CD8-positive, alpha-beta memory T cell (primary cell): ENCODE measurements at regions not wholly inside any gene's neighbourhood (a gene's known extent, or its start where the extent isn't known, plus 50 kb on each side); places are given as distances from the start of the nearest gene placed in this dataset.

Experiments used
- CTCF ChIA-PET: fragments of 350-600 bp; sonication (Branson Sonifier 250); formaldehyde crosslinking; loops from one replicate; lab custom pipeline; 2021; ENCODE audit warnings: antibody characterized with exemption; lab: Charles Lee
- POLR2A ChIA-PET: fragments of 350-600 bp; sonication (Branson Sonifier 250); formaldehyde crosslinking; loops from one replicate; lab custom pipeline; 2021; ENCODE audit warnings: antibody characterized with exemption; lab: Charles Lee
- DNase-seq, 5 donors: peaks; one replicate each; pipeline versions ENCODE4 v3.0.0 to v3.0.0-alpha.2; 2020 to 2022; ENCODE audit warnings: mixed read lengths in 1 of 5
- H3K27ac ChIP-seq: one replicate; pipeline ENCODE4 v1.7.0; 2013; ENCODE audit warnings: low read depth, mild to moderate bottlenecking, low read length, moderate library complexity
- H3K27me3 ChIP-seq: 2 replicates; pipeline ENCODE4 v1.7.0; 2013; ENCODE audit warnings: low read length, mild to moderate bottlenecking; ENCODE audit not compliant: insufficient read depth, poor library complexity, severe bottlenecking
- H3K36me3 ChIP-seq: 2 replicates; pipeline ENCODE4 v1.7.0; 2013; ENCODE audit warnings: mild to moderate bottlenecking, low read length, moderate library complexity; ENCODE audit not compliant: insufficient read depth
- H3K4me1 ChIP-seq: 2 replicates; pipeline ENCODE4 v1.7.0; 2013; ENCODE audit warnings: mild to moderate bottlenecking, low read length, moderate library complexity; ENCODE audit not compliant: insufficient read depth
- H3K4me3 ChIP-seq: 2 replicates; pipeline ENCODE4 v1.7.0; 2013; ENCODE audit warnings: mild to moderate bottlenecking, low read length
- H3K9me3 ChIP-seq: 2 replicates; pipeline ENCODE4 v1.7.0; 2013; ENCODE audit warnings: mild to moderate bottlenecking, low read length
- H3K27ac Mint-ChIP-seq, 8 donors: one replicate each; pipeline ENCODE4 v1.8.0; 2020 to 2021; ENCODE audit warnings: mixed read lengths in 8 of 8, mild to moderate bottlenecking in 6 of 8, inconsistent platforms in 3 of 8, moderate library complexity in 3 of 8
- H3K27me3 Mint-ChIP-seq, 2 donors: one replicate each; pipeline ENCODE4 v1.8.0; 2020 to 2021; ENCODE audit warnings: mixed read lengths in 2 of 2, mild to moderate bottlenecking in 1 of 2, moderate library complexity in 1 of 2
- H3K36me3 Mint-ChIP-seq, 3 donors: one replicate each; pipeline ENCODE4 v1.8.0; 2020 to 2021; ENCODE audit warnings: mixed read lengths in 3 of 3, inconsistent platforms in 1 of 3, mild to moderate bottlenecking in 1 of 3
- H3K4me1 Mint-ChIP-seq, 3 donors: one replicate each; pipeline ENCODE4 v1.8.0; 2020 to 2021; ENCODE audit warnings: mixed read lengths in 3 of 3, inconsistent platforms in 1 of 3, mild to moderate bottlenecking in 1 of 3
- H3K4me3 Mint-ChIP-seq, 7 donors: one replicate each; pipeline ENCODE4 v1.8.0; 2020 to 2021; ENCODE audit warnings: mixed read lengths in 7 of 7, mild to moderate bottlenecking in 6 of 7, moderate library complexity in 4 of 7, inconsistent platforms in 2 of 7
- H3K9me3 Mint-ChIP-seq, 5 donors: one replicate each; pipeline ENCODE4 v1.8.0; 2020 to 2022; ENCODE audit warnings: mixed read lengths in 5 of 5, mild to moderate bottlenecking in 3 of 5, moderate library complexity in 2 of 5, inconsistent platforms in 1 of 5

DNA sequence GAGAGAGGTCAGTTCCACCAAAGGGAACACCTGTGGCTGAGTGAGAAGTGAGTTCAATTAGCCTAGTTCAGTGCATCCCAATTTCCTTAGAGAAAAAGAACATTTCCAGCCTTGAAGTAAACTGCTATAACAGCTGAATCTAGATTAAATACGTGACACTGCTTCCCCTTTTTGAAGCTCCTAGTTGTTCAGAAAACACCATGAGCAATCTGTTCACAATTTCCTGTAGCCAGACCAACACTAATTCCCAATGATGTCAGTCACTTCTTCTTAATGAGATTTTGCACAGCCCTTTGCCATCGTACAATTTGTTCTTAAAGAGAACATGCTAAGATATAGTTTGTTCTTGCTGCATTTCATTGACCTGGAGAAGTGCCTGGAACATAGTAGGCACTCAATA lies 144.6 kb upstream of the EDNRA start:
- no peak for DNase-seq
- no peak overlapping the region for H3K4me3 ChIP-seq
- no peak overlapping the region for H3K27ac Mint-ChIP-seq
- peaks cover 0 to 3% (median 0%) of the 10 kb centered on the region in 5 donors for H3K9me3 Mint-ChIP-seq
- no peaks in the 10 kb centered on the region for H3K36me3 ChIP-seq
- no peak overlapping the region for H3K27ac ChIP-seq
- H3K9me3 ChIP-seq, result no peaks in the 10 kb centered on the region
- H3K27me3 ChIP-seq, result no peaks in the 10 kb centered on the region
- H3K27me3 Mint-ChIP-seq, result peaks cover 0 to 3% of the 10 kb centered on the region in 2 donors
- H3K36me3 Mint-ChIP-seq, result no peaks in the 10 kb centered on the region
- H3K4me3 Mint-ChIP-seq, result no peak overlapping the region
- ChIA-PET CTCF (no interaction called here), POLR2A (no interaction called here)
- no peaks in the 10 kb centered on the region for H3K4me1 ChIP-seq
- H3K4me1 Mint-ChIP-seq, result no peaks in the 10 kb centered on the region

DNA sequence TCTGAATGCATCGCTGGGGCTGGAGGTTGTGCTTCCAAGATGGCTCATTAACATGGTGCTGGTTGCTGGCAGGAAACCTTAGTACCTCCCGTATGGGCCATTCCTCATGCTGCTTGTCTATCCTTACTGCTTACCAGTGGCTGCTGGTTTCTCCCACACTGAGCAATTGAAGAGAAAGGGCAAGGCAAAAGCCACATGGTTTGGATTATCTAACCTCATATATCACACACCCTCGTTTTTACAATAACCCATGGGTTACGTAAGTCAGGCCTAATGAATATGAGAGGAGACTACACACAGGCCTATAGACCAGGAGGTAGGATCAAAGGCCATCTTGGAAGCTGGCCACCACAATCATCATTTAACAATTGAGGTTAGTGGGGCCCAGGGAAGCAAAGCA lies 141.8 kb upstream of the EDNRA start:
- H3K4me1 ChIP-seq, result no peaks in the 10 kb centered on the region
- no peak overlapping the region for H3K27ac Mint-ChIP-seq
- no peaks in the 10 kb centered on the region for H3K36me3 Mint-ChIP-seq
- ChIA-PET POLR2A (no interaction called here), CTCF (no interaction called here)
- H3K9me3 ChIP-seq, result no peaks in the 10 kb centered on the region
- H3K27me3 ChIP-seq, result no peaks in the 10 kb centered on the region
- H3K27me3 Mint-ChIP-seq, result peaks cover 0 to 3% of the 10 kb centered on the region in 2 donors
- no peaks in the 10 kb centered on the region for H3K4me1 Mint-ChIP-seq
- H3K9me3 Mint-ChIP-seq, result peaks cover 0 to 3% (median 0%) of the 10 kb centered on the region in 5 donors
- H3K4me3 ChIP-seq, result no peak overlapping the region
- no peak for DNase-seq
- no peak overlapping the region for H3K4me3 Mint-ChIP-seq
- H3K36me3 ChIP-seq, result no peaks in the 10 kb centered on the region
- no peak overlapping the region for H3K27ac ChIP-seq

DNA sequence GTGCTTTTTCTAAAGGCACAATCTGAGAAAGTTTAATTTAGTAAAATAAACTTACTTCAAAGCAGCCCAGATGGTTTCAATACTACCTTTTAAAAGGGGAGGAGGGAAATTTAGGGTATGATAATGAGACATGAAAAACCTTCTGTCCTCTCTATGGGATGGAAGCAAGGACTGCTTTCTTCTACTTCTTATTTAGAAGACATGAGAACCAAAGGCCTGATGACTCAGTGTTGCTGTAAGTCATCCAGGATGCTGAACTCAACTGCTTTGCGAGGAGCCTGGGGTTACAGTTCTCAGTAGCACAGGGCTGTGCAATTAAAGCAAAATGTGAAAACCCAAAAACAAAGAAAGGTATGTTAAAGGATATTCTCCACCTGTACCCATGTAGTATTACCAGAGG lies 140.8 kb upstream of the EDNRA start:
- CTCF ChIA-PET, result no interaction called here
- Histone ChIP-seq H3K9me3 (no peaks in the 10 kb centered on the region), H3K4me1 (no peaks in the 10 kb centered on the region), H3K4me3 (no peak overlapping the region), H3K27ac (no peak overlapping the region), H3K27me3 (no peaks in the 10 kb centered on the region), H3K36me3 (no peaks in the 10 kb centered on the region)
- Mint-ChIP-seq H3K36me3 (no peaks in the 10 kb centered on the region), H3K9me3 (peaks cover 0 to 3% (median 0%) of the 10 kb centered on the region in 5 donors), H3K27ac (no peak overlapping the region), H3K4me3 (no peak overlapping the region), H3K4me1 (no peaks in the 10 kb centered on the region), H3K27me3 (peaks cover 0 to 3% of the 10 kb centered on the region in 2 donors)
- no peak for DNase-seq
- POLR2A ChIA-PET, result no interaction called here

GRCh38 chr4:147340591-147341120 lies 140.2 kb upstream of the EDNRA start:
- Histone ChIP-seq H3K27me3 (no peaks in the 10 kb centered on the region), H3K4me3 (no peak overlapping the region), H3K4me1 (no peaks in the 10 kb centered on the region), H3K27ac (no peak overlapping the region), H3K9me3 (no peaks in the 10 kb centered on the region), H3K36me3 (no peaks in the 10 kb centered on the region)
- DNase-seq, result no peak
- H3K4me3 Mint-ChIP-seq, result no peak overlapping the region
- H3K9me3 Mint-ChIP-seq, result peaks cover 0 to 3% (median 0%) of the 10 kb centered on the region in 5 donors
- H3K4me1 Mint-ChIP-seq, result no peaks in the 10 kb centered on the region
- no peak overlapping the region for H3K27ac Mint-ChIP-seq
- POLR2A ChIA-PET, result no interaction called here
- no peaks in the 10 kb centered on the region for H3K36me3 Mint-ChIP-seq
- CTCF ChIA-PET, result no interaction called here
- peaks cover 0 to 3% of the 10 kb centered on the region in 2 donors for H3K27me3 Mint-ChIP-seq

- Histone ChIP-seq H3K4me1 (no peaks in the 10 kb centered on the region), H3K9me3 (no peaks in the 10 kb centered on the region), H3K27ac (no peak overlapping the region), H3K4me3 (no peak overlapping the region), H3K27me3 (no peaks in the 10 kb centered on the region), H3K36me3 (no peaks in the 10 kb centered on the region)
- ChIA-PET CTCF (no interaction called here), POLR2A (no interaction called here)
- Mint-ChIP-seq H3K4me1 (no peaks in the 10 kb centered on the region), H3K36me3 (no peaks in the 10 kb centered on the region), H3K9me3 (peaks cover 0 to under 1% (median 0%) of the 10 kb centered on the region in 5 donors), H3K27me3 (peaks cover 0 to 3% of the 10 kb centered on the region in 2 donors), H3K27ac (no peak overlapping the region), H3K4me3 (no peak overlapping the region)
- DNase-seq, result no peak
These were observed 137.2 kb upstream of the EDNRA start for GRCh38 chr4:147343692-147344091.

GRCh38 chr4:147345662-147346061 lies 135.2 kb upstream of the EDNRA start:
- no peak overlapping the region for H3K27ac ChIP-seq
- H3K36me3 ChIP-seq, result no peaks in the 10 kb centered on the region
- no peaks in the 10 kb centered on the region for H3K9me3 ChIP-seq
- CTCF ChIA-PET, result no interaction called here
- POLR2A ChIA-PET, result no interaction called here
- H3K4me3 Mint-ChIP-seq, result no peak overlapping the region
- peaks cover 0 to 1% of the 10 kb centered on the region in 2 donors for H3K27me3 Mint-ChIP-seq
- no peaks in the 10 kb centered on the region for H3K36me3 Mint-ChIP-seq
- no peaks in the 10 kb centered on the region for H3K27me3 ChIP-seq
- H3K4me1 Mint-ChIP-seq, result no peaks in the 10 kb centered on the region
- H3K4me1 ChIP-seq, result no peaks in the 10 kb centered on the region
- DNase-seq, result no peak
- no peak overlapping the region for H3K4me3 ChIP-seq
- H3K27ac Mint-ChIP-seq, result no peak overlapping the region
- H3K9me3 Mint-ChIP-seq, result peaks cover 0 to 7% (median 1%) of the 10 kb centered on the region in 5 donors

GRCh38 chr4:147347217-147347616 lies 133.7 kb upstream of the EDNRA start:
- no peak overlapping the region for H3K27ac Mint-ChIP-seq
- CTCF ChIA-PET, result no interaction called here
- no peak for DNase-seq
- no peaks in the 10 kb centered on the region for H3K36me3 Mint-ChIP-seq
- no peaks in the 10 kb centered on the region for H3K27me3 ChIP-seq
- H3K27ac ChIP-seq, result no peak overlapping the region
- no peaks in the 10 kb centered on the region for H3K4me1 Mint-ChIP-seq
- H3K4me3 Mint-ChIP-seq, result no peak overlapping the region
- H3K4me3 ChIP-seq, result no peak overlapping the region
- no peaks in the 10 kb centered on the region for H3K4me1 ChIP-seq
- H3K9me3 Mint-ChIP-seq, result peaks cover 0 to 7% (median 1%) of the 10 kb centered on the region in 5 donors
- H3K27me3 Mint-ChIP-seq, result peaks cover 0 to 1% of the 10 kb centered on the region in 2 donors
- H3K36me3 ChIP-seq, result no peaks in the 10 kb centered on the region
- POLR2A ChIA-PET, result no interaction called here
- H3K9me3 ChIP-seq, result no peaks in the 10 kb centered on the region

- no peaks in the 10 kb centered on the region for H3K4me1 ChIP-seq
- H3K4me1 Mint-ChIP-seq, result no peaks in the 10 kb centered on the region
- peaks cover 0 to 1% of the 10 kb centered on the region in 2 donors for H3K27me3 Mint-ChIP-seq
- H3K4me3 ChIP-seq, result no peak overlapping the region
- no peaks in the 10 kb centered on the region for H3K36me3 ChIP-seq
- ChIA-PET CTCF (no interaction called here), POLR2A (no interaction called here)
- H3K4me3 Mint-ChIP-seq, result no peak overlapping the region
- H3K27me3 ChIP-seq, result no peaks in the 10 kb centered on the region
- no peak overlapping the region for H3K27ac Mint-ChIP-seq
- H3K27ac ChIP-seq, result no peak overlapping the region
- no peak for DNase-seq
- peaks cover 0 to 7% (median 1%) of the 10 kb centered on the region in 5 donors for H3K9me3 Mint-ChIP-seq
- no peaks in the 10 kb centered on the region for H3K36me3 Mint-ChIP-seq
- H3K9me3 ChIP-seq, result no peaks in the 10 kb centered on the region
These were observed 131.7 kb upstream of the EDNRA start for GRCh38 chr4:147349193-147349592.
